Ovary (tissue), 7 donors: ENCODE measurements at regions not wholly inside any gene's neighbourhood (a gene's known extent, or its start where the extent isn't known, plus 50 kb on each side); places are given as distances from the start of the nearest gene placed in this dataset.

Experiments used
- DNase-seq, 5 donors: peaks; one replicate each; pipeline ENCODE4 v3.0.0-alpha.2; 2019 to 2020
- H3K27ac ChIP-seq, 2 donors: fragments of 200-600 bp; one replicate each; pipeline versions ENCODE4 v1.5.1 to v1.8.0; 2019 to 2022
- H3K27me3 ChIP-seq: fragments of 200-600 bp; one replicate; pipeline ENCODE4 v1.8.0; 2022
- H3K36me3 ChIP-seq: fragments of 200-600 bp; sonication (generic); one replicate; pipeline ENCODE4 v1.5.1; 2019
- H3K4me1 ChIP-seq: one replicate; pipeline ENCODE4 v1.8.1; 2013; ENCODE audit warnings: mild to moderate bottlenecking, moderate library complexity; ENCODE audit not compliant: insufficient read depth
- H3K4me3 ChIP-seq: fragments of 200-600 bp; sonication (generic); one replicate; pipeline ENCODE4 v1.5.1; 2017
- H3K9me3 ChIP-seq, 2 donors: fragments of 200-600 bp in 1 of 2; sonication (generic) in 1 of 2; one replicate each; pipeline versions ENCODE4 v1.5.1 to v1.8.1; 2013 to 2019; ENCODE audit warnings: mild to moderate bottlenecking in 1 of 2, moderate library complexity in 1 of 2
- EP300 ChIP-seq: sonication (generic); formaldehyde crosslinking; IDR thresholded peaks from one replicate; pipeline ENCODE4 v1.6.1; 2017; ENCODE audit warnings: antibody characterized with exemption
- POLR2A ChIP-seq: fragments of 450-650 bp; IDR thresholded peaks from one replicate; pipeline ENCODE4 v1.6.1; 2017; ENCODE audit warnings: antibody characterized with exemption, mild to moderate bottlenecking, moderate library complexity
- WGBS, 3 donors: extraction: QIAGEN DNeasy Blood & Tissue Kit in 1 of 3; methylation state at CpG; one replicate each; pipeline versions ENCODE4 v1.1.5 to v1.1.7; 2013 to 2017; 5-methylcytosine and 5-hydroxymethylcytosine counted together
- intact Hi-C, 4 donors: fragments of 100-400 bp; cut with DNase I; formaldehyde crosslinking; loops; one replicate each; pipeline versions ENCODE4 v1.11.0 to v1.15.1; 2022 to 2023
- TF ChIP-seq, protein P1 (sequence below), 3 donors: fragments of 450-650 bp in 2 of 3; fragments of 200-600 bp in 1 of 3; IDR thresholded peaks; one replicate each; pipeline versions ENCODE4 v1.5.1 to v1.8.0; 2016 to 2022; ENCODE audit warnings: antibody characterized with exemption in 3 of 3, mild to moderate bottlenecking in 1 of 3
- donor health status: DM: no; HTN: no; CAD: no; lungs with moderate emphysema.
- donor health status: DM: no; HTN: no; CAD: no.
- donor health status: Bipolar disorder and iron deficiency.
- donor health status: DM: no; HTN: no; CAD: no.
- donor health status: DM: yes; HTN: yes; CAD: no.

DNA sequence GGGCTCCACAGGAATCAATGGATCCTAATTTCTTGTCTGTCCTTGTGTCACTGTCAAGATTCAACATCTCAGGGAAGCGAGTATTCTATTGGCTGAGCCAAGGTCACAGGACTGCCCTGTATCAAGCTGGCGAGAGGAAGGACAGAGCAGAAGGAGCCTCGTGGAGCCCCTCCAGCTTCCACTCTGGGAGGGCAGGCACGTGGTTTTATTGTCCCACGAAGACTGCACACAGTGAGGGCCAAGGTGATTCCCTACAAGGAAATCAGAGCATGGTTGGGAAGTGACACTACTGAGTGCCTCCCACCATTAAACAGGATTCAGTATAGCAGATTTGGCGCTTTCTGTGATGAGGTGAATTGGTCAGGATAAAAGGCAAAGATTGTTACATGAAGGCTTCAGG lies 302.4 kb upstream of the CXCR4 start:
- no peak for DNase-seq
- Histone ChIP-seq H3K27me3 (no peaks in the 10 kb centered on the region), H3K27ac (no peak overlapping the region), H3K4me3 (no peak overlapping the region), H3K9me3 (no peaks in the 10 kb centered on the region), H3K36me3 (no peaks in the 10 kb centered on the region), H3K4me1 (no peaks in the 10 kb centered on the region)
- intact Hi-C loops, result no loop called here
- TF ChIP-seq, protein P1, sequence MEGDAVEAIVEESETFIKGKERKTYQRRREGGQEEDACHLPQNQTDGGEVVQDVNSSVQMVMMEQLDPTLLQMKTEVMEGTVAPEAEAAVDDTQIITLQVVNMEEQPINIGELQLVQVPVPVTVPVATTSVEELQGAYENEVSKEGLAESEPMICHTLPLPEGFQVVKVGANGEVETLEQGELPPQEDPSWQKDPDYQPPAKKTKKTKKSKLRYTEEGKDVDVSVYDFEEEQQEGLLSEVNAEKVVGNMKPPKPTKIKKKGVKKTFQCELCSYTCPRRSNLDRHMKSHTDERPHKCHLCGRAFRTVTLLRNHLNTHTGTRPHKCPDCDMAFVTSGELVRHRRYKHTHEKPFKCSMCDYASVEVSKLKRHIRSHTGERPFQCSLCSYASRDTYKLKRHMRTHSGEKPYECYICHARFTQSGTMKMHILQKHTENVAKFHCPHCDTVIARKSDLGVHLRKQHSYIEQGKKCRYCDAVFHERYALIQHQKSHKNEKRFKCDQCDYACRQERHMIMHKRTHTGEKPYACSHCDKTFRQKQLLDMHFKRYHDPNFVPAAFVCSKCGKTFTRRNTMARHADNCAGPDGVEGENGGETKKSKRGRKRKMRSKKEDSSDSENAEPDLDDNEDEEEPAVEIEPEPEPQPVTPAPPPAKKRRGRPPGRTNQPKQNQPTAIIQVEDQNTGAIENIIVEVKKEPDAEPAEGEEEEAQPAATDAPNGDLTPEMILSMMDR (IDR thresholded peaks at IDR 0.05), result no peak
- TF ChIP-seq POLR2A (no peak), EP300 (no peak)
- 55 to 68% (median 64%) methylated on average over 6 of the region's 6 CpGs for WGBS, 3 donors

DNA sequence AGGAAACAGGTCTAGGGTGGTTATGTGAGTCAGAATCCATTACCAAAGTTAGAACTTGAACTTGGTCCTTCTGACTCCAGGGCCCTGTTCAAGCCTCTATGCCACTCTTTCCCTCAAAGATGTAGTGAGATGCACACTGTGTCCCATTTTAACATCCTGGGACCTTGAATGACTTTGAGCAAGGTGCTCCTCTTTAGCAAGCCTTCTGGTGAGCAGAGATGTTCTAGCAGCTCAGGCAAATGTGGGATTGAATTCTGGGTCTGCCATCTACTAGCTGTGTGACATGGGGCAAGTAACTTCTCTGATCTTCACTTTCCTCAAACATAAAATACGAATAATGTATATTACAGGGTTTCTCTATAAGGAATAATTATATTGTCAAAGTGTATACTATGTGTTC lies 294.0 kb upstream of the CXCR4 start:
- no peaks in the 10 kb centered on the region for H3K9me3 ChIP-seq

DNA sequence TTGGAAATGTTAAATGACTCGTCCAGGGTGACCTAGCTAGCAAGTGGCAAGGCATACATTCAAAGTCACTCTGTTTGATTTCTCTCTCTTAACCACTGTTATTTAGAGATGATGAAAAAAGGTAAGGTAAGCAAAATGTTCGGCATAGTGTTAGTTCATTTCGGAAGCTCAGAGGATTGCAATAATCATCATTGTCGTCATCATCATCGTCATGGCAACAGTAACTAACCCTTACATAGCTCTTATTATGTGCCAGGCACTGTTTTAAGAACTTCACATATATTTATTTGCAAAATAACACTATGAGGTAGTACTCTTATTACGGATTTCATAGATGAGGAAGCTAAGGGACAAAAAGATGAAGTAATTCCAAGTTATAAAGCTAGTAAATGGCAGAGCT lies 292.7 kb upstream of the CXCR4 start:
- no peaks in the 10 kb centered on the region for H3K4me1 ChIP-seq
- no peak overlapping the region for H3K4me3 ChIP-seq
- WGBS, 3 donors, result 80 to 89% (median 82%) methylated on average over 6 of the region's 6 CpGs
- H3K9me3 ChIP-seq, result no peaks in the 10 kb centered on the region
- DNase-seq, result no peak
- no peak for TF ChIP-seq POLR2A
- TF ChIP-seq, protein P1 (IDR thresholded peaks at IDR 0.05), result no peak
- no peaks in the 10 kb centered on the region for H3K27me3 ChIP-seq
- no peaks in the 10 kb centered on the region for H3K36me3 ChIP-seq
- intact Hi-C loops, result no loop called here
- no peak overlapping the region for H3K27ac ChIP-seq

More for the DNA sequence above, 294.0 kb upstream of the CXCR4 start:
- WGBS, 3 donors, result 41 to 69% (median 61%) methylated on average over 1 of the region's 1 CpG
- TF ChIP-seq EP300 (no peak), POLR2A (no peak)
- TF ChIP-seq, protein P1 (IDR thresholded peaks at IDR 0.05), result no peak
- no peak overlapping the region for H3K4me3 ChIP-seq
- no peak overlapping the region for H3K27ac ChIP-seq
- intact Hi-C loops, result no loop called here
- H3K36me3 ChIP-seq, result no peaks in the 10 kb centered on the region
- DNase-seq, result no peak
- no peaks in the 10 kb centered on the region for H3K4me1 ChIP-seq
- no peaks in the 10 kb centered on the region for H3K27me3 ChIP-seq

DNA sequence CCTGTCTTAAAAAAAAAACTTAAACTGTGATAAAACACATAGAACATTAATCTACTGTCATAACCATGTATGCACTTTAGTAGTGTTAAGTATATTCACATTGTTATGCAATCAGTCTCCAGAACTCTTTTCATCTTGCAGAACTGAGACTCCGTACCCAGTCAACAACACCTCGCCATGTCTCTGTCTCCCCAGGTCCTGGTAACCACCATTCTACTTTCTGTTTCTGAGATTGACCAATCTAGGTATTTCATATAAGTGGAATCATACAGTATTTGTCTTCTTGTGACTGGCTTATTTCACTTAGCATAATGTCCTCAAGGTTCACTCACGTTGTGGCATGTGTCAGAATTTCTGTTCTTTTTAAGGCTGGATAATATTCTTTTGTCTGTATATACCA lies 290.8 kb upstream of the CXCR4 start:
- intact Hi-C loops, result no loop called here
- Histone ChIP-seq H3K27me3 (no peaks in the 10 kb centered on the region), H3K4me1 (no peaks in the 10 kb centered on the region), H3K4me3 (no peak overlapping the region), H3K36me3 (no peaks in the 10 kb centered on the region), H3K9me3 (no peaks in the 10 kb centered on the region), H3K27ac (no peak overlapping the region)
- no peak for DNase-seq
- TF ChIP-seq POLR2A (no peak), EP300 (no peak)
- TF ChIP-seq, protein P1 (IDR thresholded peaks at IDR 0.05), result no peak
- WGBS, 3 donors, result 80 to 89% (median 84%) methylated on average over 3 of the region's 3 CpGs

DNA sequence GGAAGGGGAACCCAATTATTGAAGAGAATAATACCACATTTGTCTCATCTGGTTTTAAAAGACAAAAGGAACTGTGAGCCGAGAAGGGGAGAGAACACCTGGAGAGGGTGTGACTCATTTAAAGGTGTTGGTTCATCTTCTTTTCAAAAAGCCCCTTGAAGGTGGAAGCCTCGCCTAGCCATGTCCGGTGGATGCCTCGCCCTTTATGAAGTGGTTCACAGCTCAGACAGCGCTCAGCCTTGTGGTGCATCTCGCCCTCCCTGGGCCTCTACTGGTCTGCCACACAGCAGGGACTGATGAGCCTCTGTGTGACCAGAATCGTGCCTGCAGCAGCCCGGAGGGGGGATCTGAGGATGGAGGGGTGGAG lies 290.0 kb upstream of the CXCR4 start:
- TF ChIP-seq, protein P1 (IDR thresholded peaks at IDR 0.05), result no peak
- TF ChIP-seq POLR2A, result no peak
- TF ChIP-seq EP300, result no peak
- Histone ChIP-seq H3K4me3 (no peak overlapping the region), H3K4me1 (no peaks in the 10 kb centered on the region), H3K27ac (no peak overlapping the region), H3K9me3 (no peaks in the 10 kb centered on the region), H3K27me3 (no peaks in the 10 kb centered on the region), H3K36me3 (no peaks in the 10 kb centered on the region)
- intact Hi-C loops, result no loop called here
- no peak for DNase-seq
- WGBS, 3 donors, result 55 to 73% (median 59%) methylated on average over 8 of the region's 8 CpGs
